ENCODE measurements at regions not wholly inside any gene's neighbourhood (a gene's known extent, or its start where the extent isn't known, plus 50 kb on each side); places are given as distances from the start of the nearest gene placed in this dataset.
"Not testable (repeated sequence)": the region's sequence is repeated elsewhere in the genome, so short reads cannot be mapped to it uniquely, and the experiment has no call there.

- CTCF ChIA-PET = interaction anchor here (1.2 kb wide), 1 partner anchor 20 kb away, joined by 3 read pairs; no protein-coding TSS in a partner anchor
- H3K4me1 Mint-ChIP-seq; H3K27me3 Mint-ChIP-seq; DNase-seq; intact Hi-C loops (cut with DNase I, micrococcal nuclease); H3K27ac Mint-ChIP-seq; H3K4me3 Mint-ChIP-seq; H3K36me3 Mint-ChIP-seq (ENCODE audit: low read depth); ATAC-seq; POLR2A ChIA-PET; H3K9me3 Mint-ChIP-seq (ENCODE audit: low read depth): not testable (repeated sequence)
Measured at GRCh38 chr21:9188322-9188721, 1333.1 kb upstream of the TPTE start.
